Fibroblast of lung (primary cell): ENCODE measurements at regions not wholly inside any gene's neighbourhood (a gene's known extent, or its start where the extent isn't known, plus 50 kb on each side); places are given as distances from the start of the nearest gene placed in this dataset.

ENCODE experiments used
- DNase-seq, 2 donors: peaks; one replicate each; pipeline versions ENCODE4 v3.0.0 to v3.0.0-alpha.2; 2010; ENCODE audit warnings: low read depth in 2 of 2
- H2AFZ ChIP-seq: 2 replicates; pipeline ENCODE4 v1.5.1; 2012; ENCODE audit warnings: low read length, control low read depth, inconsistent platforms
- H3K27ac ChIP-seq: 2 replicates; pipeline ENCODE4 v1.5.1; 2011; ENCODE audit warnings: low read length, control low read depth; ENCODE audit not compliant: insufficient read depth
- H3K27me3 ChIP-seq: 2 replicates; pipeline ENCODE4 v1.5.1; 2011; ENCODE audit warnings: mild to moderate bottlenecking, low read length; ENCODE audit not compliant: control insufficient read depth, insufficient read depth
- H3K36me3 ChIP-seq: 2 replicates; pipeline ENCODE4 v1.5.1; 2011; ENCODE audit warnings: low read length; ENCODE audit not compliant: control insufficient read depth, insufficient read depth
- H3K4me1 ChIP-seq: 2 replicates; pipeline ENCODE4 v1.5.1; 2011; ENCODE audit warnings: low read length; ENCODE audit not compliant: control insufficient read depth, insufficient read depth; ENCODE audit errors: extremely low read depth
- H3K4me2 ChIP-seq: 2 replicates; pipeline ENCODE4 v1.5.1; 2011; ENCODE audit warnings: low read length, control low read depth; ENCODE audit not compliant: insufficient read depth; ENCODE audit errors: extremely low read depth
- H3K4me3 ChIP-seq, 4 experiments: fragments of 200-600 bp in 1 of 4; sonication (generic) in 1 of 4; replicated peaks in 1 of 4; 2 replicates each; pipeline ENCODE4 v1.5.1; 2011 to 2016; ENCODE audit warnings: low read length in 4 of 4, low read depth in 3 of 4, mild to moderate bottlenecking in 3 of 4, control low read depth in 2 of 4, inconsistent platforms in 1 of 4, mixed read lengths in 1 of 4; ENCODE audit not compliant: insufficient read depth in 1 of 4; ENCODE audit errors: control extremely low read depth in 1 of 4
- H3K79me2 ChIP-seq: 2 replicates; pipeline ENCODE4 v1.5.1; 2012; ENCODE audit warnings: mild to moderate bottlenecking, low read length, inconsistent platforms; ENCODE audit not compliant: control insufficient read depth, insufficient read depth
- H3K9ac ChIP-seq: 2 replicates; pipeline ENCODE4 v1.5.1; 2011; ENCODE audit warnings: mild to moderate bottlenecking, low read length, control low read depth; ENCODE audit not compliant: insufficient read depth
- H3K9me3 ChIP-seq: 2 replicates; pipeline ENCODE4 v1.5.1; 2012; ENCODE audit warnings: low read depth, low read length; ENCODE audit not compliant: control insufficient read depth, insufficient read depth
- H4K20me1 ChIP-seq: 2 replicates; pipeline ENCODE4 v1.5.1; 2011; ENCODE audit warnings: low read length; ENCODE audit not compliant: control insufficient read depth, insufficient read depth; ENCODE audit errors: extremely low read depth
- EZH2 ChIP-seq: IDR thresholded peaks from 2 replicates; pipeline ENCODE4 v1.5.1; 2012; ENCODE audit warnings: low read length, control low read depth, mild to moderate bottlenecking; ENCODE audit errors: missing control alignments
- TF ChIP-seq, protein P1 (sequence below), 2 donors: IDR thresholded peaks in 1 of 2; conservative IDR thresholded peaks in 1 of 2; 1 replicate in 1 of 2; 2 replicates in 1 of 2; pipeline ENCODE4 v1.5.1; 2011 to 2012; ENCODE audit warnings: low read length in 2 of 2, control low read depth in 1 of 2, inconsistent platforms in 1 of 2, low read depth in 1 of 2, mild to moderate bottlenecking in 1 of 2

DNA sequence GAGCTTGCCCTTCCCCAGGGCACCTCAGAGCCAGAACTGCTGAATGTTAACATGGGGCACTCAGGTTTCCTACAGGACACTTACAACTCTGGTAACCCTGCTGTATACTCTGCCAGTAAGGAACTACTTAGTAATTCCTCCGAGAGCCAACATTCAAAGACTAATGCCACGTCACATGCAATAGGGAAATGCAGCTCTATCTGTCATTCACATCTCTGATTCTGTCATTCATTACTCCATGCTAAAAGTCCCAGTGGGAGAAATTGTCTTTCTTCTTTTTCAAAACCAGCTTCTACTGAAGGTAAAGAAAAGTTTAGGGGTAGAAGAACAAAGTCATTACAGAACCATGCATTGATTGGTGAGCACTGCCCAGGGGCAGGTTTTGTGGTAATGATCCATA, 189.2 kb downstream of the DAD1 start:
- Histone ChIP-seq H3K4me2 (no peak overlapping the region), H3K79me2 (no peaks in the 10 kb centered on the region), H2AFZ (no peak overlapping the region), H3K27ac (no peak overlapping the region), H3K9me3 (no peaks in the 10 kb centered on the region), H3K4me3 (no peak overlapping the region), H3K36me3 (no peaks in the 10 kb centered on the region), H3K27me3 (peaks cover 10% of the 10 kb centered on the region), H3K4me1 (no peaks in the 10 kb centered on the region), H3K9ac (no peak overlapping the region), H4K20me1 (no peaks in the 10 kb centered on the region)
- no peak for DNase-seq
- TF ChIP-seq EZH2 = no peak
- TF ChIP-seq, protein P1, sequence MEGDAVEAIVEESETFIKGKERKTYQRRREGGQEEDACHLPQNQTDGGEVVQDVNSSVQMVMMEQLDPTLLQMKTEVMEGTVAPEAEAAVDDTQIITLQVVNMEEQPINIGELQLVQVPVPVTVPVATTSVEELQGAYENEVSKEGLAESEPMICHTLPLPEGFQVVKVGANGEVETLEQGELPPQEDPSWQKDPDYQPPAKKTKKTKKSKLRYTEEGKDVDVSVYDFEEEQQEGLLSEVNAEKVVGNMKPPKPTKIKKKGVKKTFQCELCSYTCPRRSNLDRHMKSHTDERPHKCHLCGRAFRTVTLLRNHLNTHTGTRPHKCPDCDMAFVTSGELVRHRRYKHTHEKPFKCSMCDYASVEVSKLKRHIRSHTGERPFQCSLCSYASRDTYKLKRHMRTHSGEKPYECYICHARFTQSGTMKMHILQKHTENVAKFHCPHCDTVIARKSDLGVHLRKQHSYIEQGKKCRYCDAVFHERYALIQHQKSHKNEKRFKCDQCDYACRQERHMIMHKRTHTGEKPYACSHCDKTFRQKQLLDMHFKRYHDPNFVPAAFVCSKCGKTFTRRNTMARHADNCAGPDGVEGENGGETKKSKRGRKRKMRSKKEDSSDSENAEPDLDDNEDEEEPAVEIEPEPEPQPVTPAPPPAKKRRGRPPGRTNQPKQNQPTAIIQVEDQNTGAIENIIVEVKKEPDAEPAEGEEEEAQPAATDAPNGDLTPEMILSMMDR (conservative IDR thresholded peaks at IDR 0.05 in 1 of 2, IDR thresholded peaks at IDR 0.05 in 1 of 2; ENCODE audit: low read depth in 1 of 2, low read length in 2 of 2) = no peak

DNA sequence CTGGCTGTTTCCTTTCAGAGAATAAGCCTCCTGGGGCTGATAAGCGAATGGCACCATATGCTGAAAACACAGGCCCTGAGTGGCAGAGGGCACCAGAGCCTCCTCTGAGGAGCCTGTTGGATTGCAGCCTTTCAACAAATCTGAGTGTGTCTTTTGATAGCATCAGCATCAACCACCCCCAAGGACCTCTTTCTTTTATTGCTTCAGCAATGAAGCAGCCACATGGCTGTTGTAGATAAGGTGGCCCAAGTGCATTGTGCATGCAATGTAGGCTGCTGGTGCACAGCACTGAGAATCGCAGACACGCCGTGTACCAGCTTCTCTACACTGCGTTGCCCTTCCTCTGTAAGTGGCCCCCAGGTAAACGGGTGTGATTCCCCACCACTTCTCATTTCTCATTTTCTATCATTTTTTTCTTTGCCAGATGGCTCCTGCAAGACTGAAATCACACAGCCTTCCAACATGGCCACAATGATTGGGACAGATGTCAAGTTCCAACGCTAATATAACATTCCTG, 191.7 kb downstream of the DAD1 start:
- H3K36me3 ChIP-seq = no peaks in the 10 kb centered on the region
- H2AFZ ChIP-seq = no peak overlapping the region
- H3K9me3 ChIP-seq = no peaks in the 10 kb centered on the region
- H3K9ac ChIP-seq = no peak overlapping the region
- no peak overlapping the region for H3K4me2 ChIP-seq
- no peak for TF ChIP-seq EZH2
- TF ChIP-seq, protein P1 (conservative IDR thresholded peaks at IDR 0.05 in 1 of 2, IDR thresholded peaks at IDR 0.05 in 1 of 2; ENCODE audit: low read depth in 1 of 2, low read length in 2 of 2) = no peak
- H3K27me3 ChIP-seq = peaks cover 12% of the 10 kb centered on the region
- H4K20me1 ChIP-seq = no peaks in the 10 kb centered on the region
- no peak overlapping the region for H3K4me3 ChIP-seq
- no peaks in the 10 kb centered on the region for H3K4me1 ChIP-seq
- no peak overlapping the region for H3K27ac ChIP-seq
- no peaks in the 10 kb centered on the region for H3K79me2 ChIP-seq
- DNase-seq = no peak

DNA sequence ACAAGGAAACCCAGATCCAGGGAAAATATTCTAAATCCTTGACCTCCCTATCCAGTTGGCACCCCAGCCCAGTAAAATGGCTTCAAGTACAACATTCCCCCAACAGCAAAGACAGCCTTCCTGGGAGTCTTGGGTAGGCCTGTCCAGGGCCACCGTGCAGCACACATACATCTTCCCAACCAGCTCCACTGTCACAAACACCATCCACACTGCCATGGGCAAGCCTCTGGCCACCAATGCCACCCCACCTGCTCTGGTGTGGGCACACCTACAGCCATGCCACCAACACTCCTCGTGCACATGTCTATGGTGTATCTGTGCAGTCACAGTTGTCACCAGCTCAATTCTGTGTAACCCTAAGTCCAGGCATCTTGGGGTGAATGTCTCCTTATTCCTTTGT, 193.2 kb downstream of the DAD1 start:
- Histone ChIP-seq H3K79me2 (no peaks in the 10 kb centered on the region), H3K4me1 (no peaks in the 10 kb centered on the region), H3K27ac (no peak overlapping the region), H4K20me1 (no peaks in the 10 kb centered on the region), H3K36me3 (no peaks in the 10 kb centered on the region), H3K9me3 (no peaks in the 10 kb centered on the region), H3K27me3 (peaks cover 8% of the 10 kb centered on the region), H3K4me3 (no peak overlapping the region), H3K9ac (no peak overlapping the region), H3K4me2 (no peak overlapping the region), H2AFZ (no peak overlapping the region)
- no peak for TF ChIP-seq EZH2
- TF ChIP-seq, protein P1 (conservative IDR thresholded peaks at IDR 0.05 in 1 of 2, IDR thresholded peaks at IDR 0.05 in 1 of 2; ENCODE audit: low read depth in 1 of 2, low read length in 2 of 2) = no peak
- DNase-seq = no peak
